ENCODE measurements at regions not wholly inside any gene's neighbourhood (a gene's known extent, or its start where the extent isn't known, plus 50 kb on each side); places are given as distances from the start of the nearest gene placed in this dataset.
A peak's percentile ranks its signal among the peaks of the same experiment; 100 is the strongest.

GRCh38 chr7:81648716-81649115, 121.1 kb downstream of the HGF start:
- TF ChIP-seq CTCF (IDR thresholded peaks at IDR 0.05; ENCODE audit: insufficient read depth, low read length), result no peak
- no peak overlapping the region for H3K4me3 ChIP-seq (ENCODE audit: low read depth, low read length)
- DNase-seq (ENCODE audit: low read depth), result peak; percentile 41

- H3K4me3 ChIP-seq (ENCODE audit: low read depth, low read length), result no peak overlapping the region
- DNase-seq (ENCODE audit: low read depth), result no peak
- no peak for TF ChIP-seq CTCF (IDR thresholded peaks at IDR 0.05; ENCODE audit: insufficient read depth, low read length)
These were observed 124.4 kb downstream of the HGF start for GRCh38 chr7:81645435-81645834.

- TF ChIP-seq CTCF (IDR thresholded peaks at IDR 0.05; ENCODE audit: insufficient read depth, low read length), result no peak
These were observed 128.0 kb downstream of the HGF start for GRCh38 chr7:81641873-81642272.

GRCh38 chr7:81638198-81638597, 131.6 kb downstream of the HGF start:
- DNase-seq (ENCODE audit: low read depth), result peak; percentile 92
- TF ChIP-seq CTCF (IDR thresholded peaks at IDR 0.05; ENCODE audit: insufficient read depth, low read length), result no peak
- H3K4me3 ChIP-seq (ENCODE audit: low read depth, low read length), result no peak overlapping the region

More at GRCh38 chr7:81641873-81642272, 128.0 kb downstream of the HGF start:
- no peak overlapping the region for H3K4me3 ChIP-seq (ENCODE audit: low read depth, low read length)
- no peak for DNase-seq (ENCODE audit: low read depth)

- DNase-seq (ENCODE audit: low read depth), result no peak
- no peak for TF ChIP-seq CTCF (IDR thresholded peaks at IDR 0.05; ENCODE audit: insufficient read depth, low read length)
- H3K4me3 ChIP-seq (ENCODE audit: low read depth, low read length), result no peak overlapping the region
These were observed 132.3 kb downstream of the HGF start for GRCh38 chr7:81637534-81637933.

GRCh38 chr7:81632418-81632817, 137.4 kb downstream of the HGF start:
- H3K4me3 ChIP-seq (ENCODE audit: low read depth, low read length), result no peak overlapping the region
- TF ChIP-seq CTCF (IDR thresholded peaks at IDR 0.05; ENCODE audit: insufficient read depth, low read length), result no peak
- DNase-seq (ENCODE audit: low read depth), result no peak

- no peak for DNase-seq (ENCODE audit: low read depth)
- TF ChIP-seq CTCF (IDR thresholded peaks at IDR 0.05; ENCODE audit: insufficient read depth, low read length), result no peak
- H3K4me3 ChIP-seq (ENCODE audit: low read depth, low read length), result no peak overlapping the region
These were observed 139.2 kb downstream of the HGF start for GRCh38 chr7:81630600-81630999.
